ENCODE measurements at regions not wholly inside any gene's neighbourhood (a gene's known extent, or its start where the extent isn't known, plus 50 kb on each side); places are given as distances from the start of the nearest gene placed in this dataset.

DNA sequence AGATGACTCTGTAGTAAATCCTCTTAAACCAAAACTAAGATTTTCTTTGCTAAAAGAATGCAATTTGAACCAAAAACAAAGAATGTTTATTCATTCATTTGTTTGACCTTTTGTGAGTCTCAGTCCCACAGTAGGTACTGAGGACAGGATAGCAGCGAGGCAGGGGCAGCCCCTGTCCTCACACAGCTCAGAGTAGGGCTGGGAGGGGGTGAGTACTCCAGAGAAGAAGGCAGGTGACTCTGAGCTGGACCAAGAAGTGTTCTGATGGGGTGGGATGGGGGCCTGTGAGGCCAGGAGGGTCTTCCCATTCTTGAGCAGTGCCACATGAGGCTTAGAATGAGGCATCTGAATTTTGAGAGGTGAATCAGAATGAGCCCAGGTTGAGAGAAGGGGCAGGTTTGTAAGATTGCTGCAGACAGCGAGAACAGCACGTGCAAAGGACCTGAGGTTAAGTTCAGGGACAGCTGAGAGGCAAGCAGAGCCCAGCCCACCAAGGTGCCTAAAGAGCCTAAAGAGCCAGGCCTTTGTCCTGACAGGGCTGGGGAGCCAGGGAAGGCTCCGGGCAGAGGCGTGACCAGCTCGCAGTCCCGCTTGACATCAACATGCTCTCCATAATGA, 56.9 kb upstream of the CHST15 start:
- TF ChIP-seq, protein P1, sequence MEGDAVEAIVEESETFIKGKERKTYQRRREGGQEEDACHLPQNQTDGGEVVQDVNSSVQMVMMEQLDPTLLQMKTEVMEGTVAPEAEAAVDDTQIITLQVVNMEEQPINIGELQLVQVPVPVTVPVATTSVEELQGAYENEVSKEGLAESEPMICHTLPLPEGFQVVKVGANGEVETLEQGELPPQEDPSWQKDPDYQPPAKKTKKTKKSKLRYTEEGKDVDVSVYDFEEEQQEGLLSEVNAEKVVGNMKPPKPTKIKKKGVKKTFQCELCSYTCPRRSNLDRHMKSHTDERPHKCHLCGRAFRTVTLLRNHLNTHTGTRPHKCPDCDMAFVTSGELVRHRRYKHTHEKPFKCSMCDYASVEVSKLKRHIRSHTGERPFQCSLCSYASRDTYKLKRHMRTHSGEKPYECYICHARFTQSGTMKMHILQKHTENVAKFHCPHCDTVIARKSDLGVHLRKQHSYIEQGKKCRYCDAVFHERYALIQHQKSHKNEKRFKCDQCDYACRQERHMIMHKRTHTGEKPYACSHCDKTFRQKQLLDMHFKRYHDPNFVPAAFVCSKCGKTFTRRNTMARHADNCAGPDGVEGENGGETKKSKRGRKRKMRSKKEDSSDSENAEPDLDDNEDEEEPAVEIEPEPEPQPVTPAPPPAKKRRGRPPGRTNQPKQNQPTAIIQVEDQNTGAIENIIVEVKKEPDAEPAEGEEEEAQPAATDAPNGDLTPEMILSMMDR (conservative IDR thresholded peaks at IDR 0.05; ENCODE audit: low read depth, low read length) = no peak
- TF ChIP-seq EZH2 (IDR thresholded peaks at IDR 0.05; ENCODE audit: low read length, unreplicated experiment) (no peak), EZH2phosphoT487 (IDR thresholded peaks at IDR 0.05; ENCODE audit: borderline replicate concordance, low read length) (no peak)
